Fibroblast of lung (primary cell): ENCODE measurements at regions not wholly inside any gene's neighbourhood (a gene's known extent, or its start where the extent isn't known, plus 50 kb on each side); places are given as distances from the start of the nearest gene placed in this dataset.

Experiments used
- CTCF ChIP-seq, 2 donors: IDR thresholded peaks in 1 of 2; conservative IDR thresholded peaks in 1 of 2; 1 replicate in 1 of 2; 2 replicates in 1 of 2; pipeline ENCODE4 v1.5.1; 2011 to 2012; ENCODE audit warnings: low read length in 2 of 2, control low read depth in 1 of 2, inconsistent platforms in 1 of 2, low read depth in 1 of 2, mild to moderate bottlenecking in 1 of 2
- EZH2 ChIP-seq: IDR thresholded peaks from 2 replicates; pipeline ENCODE4 v1.5.1; 2012; ENCODE audit warnings: low read length, control low read depth, mild to moderate bottlenecking; ENCODE audit errors: missing control alignments

- TF ChIP-seq CTCF (conservative IDR thresholded peaks at IDR 0.05 in 1 of 2, IDR thresholded peaks at IDR 0.05 in 1 of 2; ENCODE audit: low read depth in 1 of 2, low read length in 2 of 2), result no peak
- TF ChIP-seq EZH2, result no peak
Measured at GRCh38 chr4:157999723-158000122, 173.1 kb downstream of the GASK1B start.
